ENCODE measurements at regions not wholly inside any gene's neighbourhood (a gene's known extent, or its start where the extent isn't known, plus 50 kb on each side); places are given as distances from the start of the nearest gene placed in this dataset.
A peak's percentile ranks its signal among the peaks of the same experiment; 100 is the strongest.

DNA sequence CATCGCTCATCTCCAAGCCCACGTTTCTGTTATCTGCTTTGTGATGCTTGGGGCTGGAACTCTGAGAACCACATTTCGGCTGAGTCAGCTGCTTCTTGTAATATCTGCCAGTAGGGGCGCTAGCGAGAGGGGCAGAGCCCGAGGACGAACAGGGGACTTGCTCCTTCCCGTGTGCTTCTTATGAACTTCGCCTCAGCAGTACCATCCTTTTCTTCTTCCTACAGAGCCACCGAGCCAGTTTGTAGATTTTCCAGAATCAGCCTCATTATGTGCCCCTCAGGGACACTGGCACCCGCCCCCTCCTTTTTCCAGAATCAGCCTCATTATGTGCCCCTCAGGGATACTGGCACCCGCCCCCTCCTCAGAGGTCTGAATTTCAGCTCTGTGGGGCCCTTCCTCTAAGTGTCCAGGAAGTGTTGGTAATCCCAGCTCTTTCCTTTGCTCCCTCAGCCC, 441.7 kb upstream of the RASGEF1B start:
- no peaks in the 10 kb centered on the region for H3K4me1 ChIP-seq
- intact Hi-C loops (cut with DNase I), result no loop called here
- no peaks in the 10 kb centered on the region for H3K36me3 ChIP-seq
- WGBS, result 21% methylated on average over 12 of the region's 12 CpGs
- TF ChIP-seq POLR2AphosphoS5 (IDR thresholded peaks at IDR 0.05), result no peak
- TF ChIP-seq, protein P1, sequence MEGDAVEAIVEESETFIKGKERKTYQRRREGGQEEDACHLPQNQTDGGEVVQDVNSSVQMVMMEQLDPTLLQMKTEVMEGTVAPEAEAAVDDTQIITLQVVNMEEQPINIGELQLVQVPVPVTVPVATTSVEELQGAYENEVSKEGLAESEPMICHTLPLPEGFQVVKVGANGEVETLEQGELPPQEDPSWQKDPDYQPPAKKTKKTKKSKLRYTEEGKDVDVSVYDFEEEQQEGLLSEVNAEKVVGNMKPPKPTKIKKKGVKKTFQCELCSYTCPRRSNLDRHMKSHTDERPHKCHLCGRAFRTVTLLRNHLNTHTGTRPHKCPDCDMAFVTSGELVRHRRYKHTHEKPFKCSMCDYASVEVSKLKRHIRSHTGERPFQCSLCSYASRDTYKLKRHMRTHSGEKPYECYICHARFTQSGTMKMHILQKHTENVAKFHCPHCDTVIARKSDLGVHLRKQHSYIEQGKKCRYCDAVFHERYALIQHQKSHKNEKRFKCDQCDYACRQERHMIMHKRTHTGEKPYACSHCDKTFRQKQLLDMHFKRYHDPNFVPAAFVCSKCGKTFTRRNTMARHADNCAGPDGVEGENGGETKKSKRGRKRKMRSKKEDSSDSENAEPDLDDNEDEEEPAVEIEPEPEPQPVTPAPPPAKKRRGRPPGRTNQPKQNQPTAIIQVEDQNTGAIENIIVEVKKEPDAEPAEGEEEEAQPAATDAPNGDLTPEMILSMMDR (IDR thresholded peaks at IDR 0.05), result peak; percentile 33 to 58 (median 45)
- no peak overlapping the region for H3K4me3 ChIP-seq
- H3K27ac ChIP-seq (replicated peaks in 1 of 4), result no peak overlapping the region
- no peaks in the 10 kb centered on the region for H3K9me3 ChIP-seq
- no peaks in the 10 kb centered on the region for H3K27me3 ChIP-seq
- no peak for DNase-seq (ENCODE audit: extremely low spot score)

DNA sequence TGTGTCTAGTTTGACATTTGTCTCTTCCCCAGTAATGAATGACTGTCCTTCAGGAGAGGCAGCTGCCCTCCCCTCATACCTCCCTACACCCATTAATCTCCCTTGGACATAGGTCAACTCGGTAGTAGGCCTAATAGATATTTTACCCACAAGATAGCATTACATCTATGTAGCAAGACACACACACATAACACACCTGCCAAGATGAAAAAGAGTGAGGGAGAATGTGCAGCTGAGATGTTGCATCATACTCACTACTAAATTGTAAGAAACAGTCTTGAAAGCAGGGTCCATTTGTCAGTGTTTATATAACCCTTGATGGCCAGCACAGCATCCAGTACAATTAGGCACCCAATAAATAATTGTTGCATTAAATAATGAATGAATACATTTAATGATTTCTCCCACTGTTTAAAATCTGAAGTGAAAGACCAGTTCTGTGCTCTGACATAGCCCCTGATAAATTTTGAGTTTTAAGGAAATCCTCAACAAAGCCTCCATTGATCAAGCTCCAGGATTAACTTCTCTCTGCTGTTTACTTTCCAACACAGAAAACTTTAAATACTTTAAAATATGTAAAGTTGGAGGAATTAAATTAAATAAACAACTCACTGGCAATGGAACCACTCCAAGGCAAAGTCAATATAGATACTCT, 440.8 kb upstream of the RASGEF1B start:
- H3K27ac ChIP-seq (replicated peaks in 1 of 4), result no peak overlapping the region
- DNase-seq (ENCODE audit: extremely low spot score), result no peak

DNA sequence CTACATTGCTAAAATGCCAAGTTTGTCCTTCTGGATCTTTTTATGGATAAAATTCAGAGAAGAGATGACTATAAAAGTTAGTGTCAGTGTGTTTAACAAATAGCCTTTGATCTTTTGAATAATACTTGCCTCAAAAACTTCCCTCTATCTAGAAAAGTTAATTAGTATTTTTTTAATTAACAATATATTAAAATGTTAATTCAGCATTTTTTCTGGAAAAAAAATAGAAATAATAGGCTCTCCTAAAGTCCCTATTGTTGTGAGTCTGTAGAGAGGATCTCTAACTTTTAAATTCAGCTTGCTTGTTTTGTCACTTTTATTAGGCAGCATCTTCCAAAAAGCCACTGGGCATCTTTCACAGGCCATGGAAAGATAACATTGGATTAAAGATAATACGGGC, 435.2 kb upstream of the RASGEF1B start:
- H3K27me3 ChIP-seq, result no peaks in the 10 kb centered on the region
- H3K36me3 ChIP-seq, result no peaks in the 10 kb centered on the region
- no peak overlapping the region for H3K27ac ChIP-seq (replicated peaks in 1 of 4)
- H3K9me3 ChIP-seq, result no peaks in the 10 kb centered on the region
- no peak for DNase-seq (ENCODE audit: extremely low spot score)
- no peak overlapping the region for H3K4me3 ChIP-seq
- TF ChIP-seq POLR2AphosphoS5 (IDR thresholded peaks at IDR 0.05), result no peak
- TF ChIP-seq, protein P1 (IDR thresholded peaks at IDR 0.05), result no peak
- no peak for TF ChIP-seq EP300 (IDR thresholded peaks at IDR 0.05)
- WGBS, result 84% methylated on average over 1 of the region's 1 CpG
- H3K4me1 ChIP-seq, result no peaks in the 10 kb centered on the region
- intact Hi-C loops (cut with DNase I), result no loop called here

More for the DNA sequence above, 440.8 kb upstream of the RASGEF1B start:
- H3K36me3 ChIP-seq, result no peaks in the 10 kb centered on the region
- no peaks in the 10 kb centered on the region for H3K9me3 ChIP-seq
- 40% methylated on average over 1 of the region's 1 CpG for WGBS
- no peaks in the 10 kb centered on the region for H3K27me3 ChIP-seq
- H3K4me1 ChIP-seq, result no peaks in the 10 kb centered on the region
- no peak for TF ChIP-seq EP300 (IDR thresholded peaks at IDR 0.05)
- TF ChIP-seq, protein P1 (IDR thresholded peaks at IDR 0.05), result no peak
- TF ChIP-seq POLR2A (IDR thresholded peaks at IDR 0.05; ENCODE audit: low read depth), result no peak
- no peak for TF ChIP-seq POLR2AphosphoS5 (IDR thresholded peaks at IDR 0.05)
- intact Hi-C loops (cut with DNase I), result no loop called here
- H3K4me3 ChIP-seq, result no peak overlapping the region

DNA sequence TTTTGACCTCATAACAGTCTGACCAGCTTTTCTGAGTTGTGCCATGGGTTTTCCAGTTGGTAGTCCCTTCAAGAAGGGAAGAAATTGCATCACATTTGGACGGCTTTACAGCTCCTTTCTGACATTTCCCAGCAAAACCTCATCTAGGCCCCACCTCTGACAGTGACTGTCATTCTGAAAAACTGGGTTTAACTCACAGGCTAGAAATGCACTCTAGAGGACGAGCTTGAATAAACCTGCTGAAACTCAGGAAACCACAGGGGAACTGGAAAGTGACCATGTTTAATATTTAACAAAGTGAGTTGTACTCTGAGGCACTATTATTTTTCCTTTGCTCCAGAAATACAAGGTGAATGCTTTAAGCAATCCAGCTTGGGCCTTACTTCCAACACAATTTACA, 434.3 kb upstream of the RASGEF1B start:
- 68% methylated on average over 2 of the region's 2 CpGs for WGBS
- Histone ChIP-seq H3K27ac (replicated peaks in 1 of 4) (no peak overlapping the region), H3K4me1 (no peaks in the 10 kb centered on the region), H3K4me3 (no peak overlapping the region), H3K36me3 (no peaks in the 10 kb centered on the region), H3K27me3 (no peaks in the 10 kb centered on the region), H3K9me3 (no peaks in the 10 kb centered on the region)
- intact Hi-C loops (cut with DNase I), result no loop called here
- TF ChIP-seq POLR2A (IDR thresholded peaks at IDR 0.05; ENCODE audit: low read depth), result no peak
- TF ChIP-seq, protein P1 (IDR thresholded peaks at IDR 0.05), result no peak
- TF ChIP-seq EP300 (IDR thresholded peaks at IDR 0.05), result no peak
- TF ChIP-seq POLR2AphosphoS5 (IDR thresholded peaks at IDR 0.05), result no peak
- DNase-seq (ENCODE audit: extremely low spot score), result no peak

DNA sequence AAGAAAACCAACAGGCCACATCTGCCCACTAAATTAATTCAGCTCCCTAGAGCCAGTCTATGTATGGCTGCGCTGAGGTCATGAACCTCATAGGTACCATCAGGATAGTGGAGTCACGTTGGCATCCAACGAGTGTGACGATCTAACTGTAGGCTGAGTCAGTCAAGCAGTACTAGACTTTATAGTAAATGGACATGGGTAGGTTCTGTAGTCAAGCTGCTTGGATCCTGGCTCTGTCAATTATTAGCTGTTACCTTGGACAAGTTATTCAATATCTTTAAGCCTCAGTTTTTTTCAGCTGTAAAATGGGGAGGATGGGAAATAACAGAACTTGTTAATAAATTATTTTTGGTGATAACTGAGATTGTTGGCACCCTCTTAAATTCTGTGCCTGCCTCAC, 432.4 kb upstream of the RASGEF1B start:
- Histone ChIP-seq H3K4me1 (no peaks in the 10 kb centered on the region), H3K27me3 (no peaks in the 10 kb centered on the region), H3K4me3 (no peak overlapping the region), H3K36me3 (no peaks in the 10 kb centered on the region), H3K27ac (replicated peaks in 1 of 4) (no peak overlapping the region), H3K9me3 (no peaks in the 10 kb centered on the region)
- no peak for DNase-seq (ENCODE audit: extremely low spot score)
- intact Hi-C loops (cut with DNase I), result no loop called here
- TF ChIP-seq POLR2AphosphoS5 (IDR thresholded peaks at IDR 0.05) (no peak), POLR2A (IDR thresholded peaks at IDR 0.05; ENCODE audit: low read depth) (no peak), EP300 (IDR thresholded peaks at IDR 0.05) (no peak)
- TF ChIP-seq, protein P1 (IDR thresholded peaks at IDR 0.05), result no peak
- 89% methylated on average over 4 of the region's 4 CpGs for WGBS
